Fibroblast of villous mesenchyme (primary cell): ENCODE measurements at regions not wholly inside any gene's neighbourhood (a gene's known extent, or its start where the extent isn't known, plus 50 kb on each side); places are given as distances from the start of the nearest gene placed in this dataset. TPM values are rescaled to one million over a fixed set of nuclear protein-coding genes. Genes with fewer than 3 reads are reported as not detected.

Experiments used
- DNase-seq: peaks from one replicate; pipeline ENCODE4 v3.0.0-alpha.2; 2010; ENCODE audit warnings: low read depth
- H3K4me3 ChIP-seq: 2 replicates; pipeline ENCODE4 v1.5.1; 2011; ENCODE audit warnings: low read depth, mild to moderate bottlenecking, low read length
- small RNA-seq: library from RNA; depleted of rRNA; stranded (forward); fragments of <200 nt; gene quantifications from one replicate; pipeline ENCODE3, GENCODE V24; 2012
- TF ChIP-seq, protein P1 (sequence below): IDR thresholded peaks from 2 replicates; pipeline ENCODE4 v1.5.1; 2012; ENCODE audit warnings: low read depth, mild to moderate bottlenecking, low read length; ENCODE audit not compliant: insufficient read depth

GRCh38 chr10:35699848-35700486, 57.9 kb upstream of the FZD8 start:
- H3K4me3 ChIP-seq, result no peak overlapping the region
- TF ChIP-seq, protein P1, sequence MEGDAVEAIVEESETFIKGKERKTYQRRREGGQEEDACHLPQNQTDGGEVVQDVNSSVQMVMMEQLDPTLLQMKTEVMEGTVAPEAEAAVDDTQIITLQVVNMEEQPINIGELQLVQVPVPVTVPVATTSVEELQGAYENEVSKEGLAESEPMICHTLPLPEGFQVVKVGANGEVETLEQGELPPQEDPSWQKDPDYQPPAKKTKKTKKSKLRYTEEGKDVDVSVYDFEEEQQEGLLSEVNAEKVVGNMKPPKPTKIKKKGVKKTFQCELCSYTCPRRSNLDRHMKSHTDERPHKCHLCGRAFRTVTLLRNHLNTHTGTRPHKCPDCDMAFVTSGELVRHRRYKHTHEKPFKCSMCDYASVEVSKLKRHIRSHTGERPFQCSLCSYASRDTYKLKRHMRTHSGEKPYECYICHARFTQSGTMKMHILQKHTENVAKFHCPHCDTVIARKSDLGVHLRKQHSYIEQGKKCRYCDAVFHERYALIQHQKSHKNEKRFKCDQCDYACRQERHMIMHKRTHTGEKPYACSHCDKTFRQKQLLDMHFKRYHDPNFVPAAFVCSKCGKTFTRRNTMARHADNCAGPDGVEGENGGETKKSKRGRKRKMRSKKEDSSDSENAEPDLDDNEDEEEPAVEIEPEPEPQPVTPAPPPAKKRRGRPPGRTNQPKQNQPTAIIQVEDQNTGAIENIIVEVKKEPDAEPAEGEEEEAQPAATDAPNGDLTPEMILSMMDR, result no peak
- no peak for DNase-seq

DNA sequence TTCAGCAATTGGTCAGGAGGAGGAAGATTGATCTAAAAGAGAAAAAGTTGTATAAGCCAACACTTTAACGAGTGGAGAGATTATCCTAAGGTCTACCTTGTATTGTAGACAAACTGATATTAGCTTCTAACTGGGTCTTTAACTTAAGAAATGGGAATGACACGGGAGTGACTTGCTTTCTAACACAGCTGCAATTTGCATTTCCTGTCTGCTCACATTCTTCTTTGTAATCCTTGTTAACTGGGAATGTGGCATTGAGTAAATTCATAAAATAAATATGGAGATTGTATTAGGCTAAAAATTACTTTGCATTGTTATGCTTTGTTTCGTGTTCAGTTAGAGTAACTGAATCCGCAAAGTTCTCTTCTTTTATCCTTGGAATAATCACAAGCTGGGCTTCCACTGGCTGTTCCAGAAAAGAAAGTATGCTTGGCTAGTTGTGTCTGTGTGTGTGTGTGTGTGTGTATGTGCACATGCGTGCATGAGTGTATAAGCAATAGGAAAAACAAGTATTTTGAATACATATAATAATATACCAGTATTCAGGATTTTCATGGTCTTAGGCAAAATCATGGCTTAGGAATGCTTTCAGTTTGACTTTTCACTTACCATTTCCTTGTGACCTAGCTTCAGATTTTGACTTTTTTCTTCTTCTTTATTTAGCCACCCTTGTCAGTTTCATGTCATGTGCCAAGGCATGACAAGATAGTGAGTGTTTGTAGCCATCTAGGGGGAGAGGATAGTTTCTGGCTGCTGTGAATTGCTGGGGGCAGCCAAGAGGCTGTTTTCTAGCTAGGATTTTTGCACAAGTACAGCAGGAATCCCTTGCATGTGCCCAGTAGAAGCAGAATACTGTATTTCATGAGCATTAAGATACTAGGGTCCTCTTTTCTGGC, 54.5 kb upstream of the FZD8 start:
- DNase-seq, result no peak
- TF ChIP-seq, protein P1, result no peak
- H3K4me3 ChIP-seq, result no peak overlapping the region

GRCh38 chr10:35693800-35694199, 51.7 kb upstream of the FZD8 start:
- DNase-seq, result no peak
- TF ChIP-seq, protein P1, result no peak
- no peak overlapping the region for H3K4me3 ChIP-seq

Small RNA genes lying in the stretch of these regions (small RNA-seq; reads per million reads assigned to genes)
- gene RF00019 (not detected), gene RF00561 (not detected)
